COLO829 (cell line): ENCODE measurements at regions not wholly inside any gene's neighbourhood (a gene's known extent, or its start where the extent isn't known, plus 50 kb on each side); places are given as distances from the start of the nearest gene placed in this dataset.
"Not testable (repeated sequence)": the region's sequence is repeated elsewhere in the genome, so short reads cannot be mapped to it uniquely, and the experiment has no call there.

ENCODE experiments used
- DNase-seq: peaks from one replicate; pipeline ENCODE4 v3.0.0; 2012; ENCODE audit warnings: low spot score

DNA sequence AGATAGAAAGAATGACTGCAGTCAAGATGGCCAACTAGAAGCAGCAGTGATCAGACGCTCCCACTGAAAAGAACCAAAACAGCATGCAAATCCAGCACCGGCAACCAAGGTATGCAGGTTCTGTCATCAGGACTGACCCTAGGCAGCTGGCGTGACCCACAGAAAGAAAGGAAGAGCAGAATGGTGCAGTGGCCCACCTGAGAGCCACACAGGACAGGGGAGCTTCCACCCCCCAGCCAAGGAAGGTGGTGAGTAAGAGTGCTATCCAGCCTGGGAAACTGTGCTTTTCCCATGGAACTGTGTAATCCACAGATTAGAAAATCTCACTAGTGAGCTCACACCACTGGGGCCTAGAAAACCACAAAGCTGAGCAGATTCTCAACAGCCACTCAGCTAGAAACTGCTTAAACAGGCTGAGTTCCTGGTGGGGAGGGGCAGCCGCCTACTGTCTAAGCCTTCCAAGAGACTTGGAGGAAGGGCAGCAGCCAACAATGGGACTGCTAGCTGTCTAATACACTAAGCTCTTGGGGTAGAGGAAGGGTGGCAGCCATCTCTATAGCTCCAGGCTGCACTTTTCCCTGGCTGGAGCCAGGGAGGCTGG is 127.9 kb downstream of the EVA1A start:
- DNase-seq, result no peak

DNA sequence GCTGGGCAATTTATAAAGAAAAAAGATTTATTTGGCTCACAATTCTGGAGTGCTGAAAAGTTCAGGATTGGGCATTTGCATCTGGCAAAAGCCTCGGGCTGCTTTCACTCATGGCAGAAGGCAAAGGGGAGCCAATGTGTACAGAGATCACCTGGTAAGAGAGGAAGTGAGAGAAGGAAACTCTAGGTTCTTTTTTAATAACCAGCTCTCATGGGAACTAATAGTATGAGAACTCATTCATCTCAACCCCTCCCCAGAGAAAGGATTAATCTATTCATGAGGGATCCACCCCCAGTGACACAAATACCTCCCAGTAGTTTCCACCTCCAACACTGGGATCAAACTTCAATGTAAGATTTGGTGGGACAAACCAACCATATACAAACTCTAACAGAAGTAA is 129.0 kb downstream of the EVA1A start:
- DNase-seq, result peak; percentile 4

DNA sequence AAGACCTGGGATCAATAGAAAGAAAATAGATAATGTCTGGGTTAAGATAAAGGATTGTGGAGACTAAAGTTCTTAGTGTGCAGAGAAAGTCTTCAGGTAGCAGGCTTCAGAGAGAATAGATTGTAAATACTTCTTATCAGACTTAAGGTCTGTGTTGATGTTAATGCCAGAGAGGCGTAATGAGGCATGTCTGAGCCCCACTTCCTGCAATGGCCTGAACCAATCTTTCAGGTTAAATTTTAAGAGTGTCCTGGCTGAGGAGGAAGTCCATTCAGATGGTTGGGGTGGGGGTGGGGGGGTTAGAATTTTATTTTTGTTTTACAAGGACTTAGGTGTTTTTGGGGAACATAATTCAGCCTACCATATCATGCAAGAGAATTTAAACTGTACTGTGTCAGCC is 129.5 kb downstream of the EVA1A start:
- DNase-seq, result no peak

DNA sequence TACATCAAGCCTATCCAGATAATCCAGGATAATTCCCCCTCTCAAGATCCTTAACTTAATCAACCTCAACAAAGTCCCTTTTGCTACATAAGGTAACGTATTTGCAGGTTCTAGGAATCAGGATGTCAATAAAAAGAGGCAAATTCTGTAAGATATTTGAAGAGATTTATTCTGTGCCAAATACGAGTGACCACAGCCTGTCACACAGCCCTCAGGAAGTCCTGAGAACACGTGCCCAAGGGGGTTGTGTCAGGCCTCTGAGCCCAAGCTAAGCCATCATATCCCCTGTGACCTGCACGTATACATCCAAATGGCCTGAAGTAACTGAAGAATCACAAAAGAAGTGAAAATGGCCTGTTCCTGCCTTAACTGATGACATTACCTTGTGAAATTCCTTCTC is 130.3 kb downstream of the EVA1A start:
- not testable (repeated sequence) for DNase-seq

DNA sequence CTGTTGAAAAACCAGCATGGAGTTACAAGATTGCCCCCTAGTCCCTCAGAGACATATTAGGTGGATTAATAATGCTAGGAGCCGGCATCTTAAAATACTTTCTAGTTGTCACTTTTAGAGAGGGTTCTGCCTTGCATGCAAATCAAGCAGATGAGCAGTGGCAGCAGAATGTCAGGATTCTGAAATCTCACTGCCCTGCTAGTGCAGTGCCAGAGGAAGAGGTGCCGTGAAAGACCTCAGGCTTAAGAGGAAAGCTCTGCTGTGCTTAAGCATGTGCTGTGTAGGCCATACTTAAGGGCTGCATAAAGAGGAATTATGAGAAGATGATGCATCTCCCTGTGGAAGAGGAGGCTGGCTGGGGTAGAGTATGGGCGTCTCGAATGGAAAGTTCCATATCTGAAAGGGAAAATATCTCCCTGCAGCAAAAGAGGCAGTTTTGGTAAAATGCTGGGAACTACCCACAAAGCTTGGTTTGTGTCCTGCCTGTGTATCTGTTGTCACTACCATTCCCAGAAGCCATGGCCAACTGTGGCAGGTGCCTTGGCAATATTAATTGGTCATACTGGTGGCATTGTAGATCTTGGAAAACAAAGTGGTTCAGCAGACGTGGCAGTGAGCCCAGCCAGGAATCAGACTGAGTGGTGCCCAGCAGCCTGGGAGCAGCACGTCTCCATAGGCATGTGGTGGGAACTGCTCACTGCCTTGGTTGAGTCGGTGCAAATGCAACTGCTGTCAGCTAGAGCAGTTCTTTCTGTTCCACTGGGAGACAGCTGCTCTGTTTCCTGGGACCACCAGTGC is 131.9 kb downstream of the EVA1A start:
- DNase-seq, result no peak

DNA sequence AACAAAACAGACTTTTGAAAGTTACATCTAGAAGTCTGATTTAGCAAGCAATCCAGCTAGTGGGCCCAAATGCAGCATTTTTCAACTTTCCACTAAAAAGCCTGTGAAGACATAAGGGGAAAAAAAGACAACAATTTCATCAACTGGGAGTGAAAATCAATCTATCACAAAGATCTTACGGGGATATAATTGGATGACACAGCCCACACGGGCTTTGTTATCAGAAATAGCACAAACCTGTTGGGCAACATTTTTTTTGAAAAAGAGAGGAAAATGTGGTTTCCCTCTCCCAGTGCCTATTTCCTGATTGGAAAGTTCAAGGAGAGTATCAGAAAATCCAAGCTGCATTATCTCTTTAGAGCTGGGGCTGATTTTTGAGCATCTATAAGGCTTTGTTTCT is 132.7 kb downstream of the EVA1A start:
- DNase-seq, result no peak

DNA sequence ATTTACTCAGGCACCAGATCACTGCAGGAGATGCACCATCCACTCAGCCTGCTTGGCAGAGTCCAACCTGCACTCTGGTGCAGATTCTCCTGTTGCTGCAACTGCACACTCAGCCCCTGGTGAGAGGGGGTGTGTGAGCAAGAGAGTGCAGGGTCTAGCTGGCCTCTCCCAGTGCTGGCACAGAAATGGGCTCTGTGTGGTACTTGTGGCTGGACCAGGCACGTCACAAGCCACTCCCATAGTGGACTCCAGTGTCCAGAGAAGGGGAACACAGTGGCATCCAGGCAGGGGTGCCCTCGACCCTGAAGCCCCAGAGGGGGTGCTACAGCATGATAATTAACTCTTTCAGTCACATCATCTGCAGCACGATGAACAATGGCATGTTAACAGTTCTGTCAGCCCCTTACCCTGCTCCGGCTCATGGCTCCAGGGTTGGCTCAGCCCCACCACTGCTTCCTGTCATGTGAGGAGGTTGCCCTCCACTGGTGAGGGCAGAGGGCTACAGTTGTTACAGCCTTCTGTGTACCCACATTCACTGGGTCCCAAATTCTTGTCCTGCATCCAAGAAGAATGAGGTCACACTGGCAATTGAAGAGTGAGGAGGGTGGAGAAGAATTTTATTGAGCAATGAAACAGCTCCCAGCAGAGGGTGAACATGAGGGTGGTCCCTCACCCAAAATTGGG is 135.7 kb downstream of the EVA1A start:
- DNase-seq, result no peak

DNA sequence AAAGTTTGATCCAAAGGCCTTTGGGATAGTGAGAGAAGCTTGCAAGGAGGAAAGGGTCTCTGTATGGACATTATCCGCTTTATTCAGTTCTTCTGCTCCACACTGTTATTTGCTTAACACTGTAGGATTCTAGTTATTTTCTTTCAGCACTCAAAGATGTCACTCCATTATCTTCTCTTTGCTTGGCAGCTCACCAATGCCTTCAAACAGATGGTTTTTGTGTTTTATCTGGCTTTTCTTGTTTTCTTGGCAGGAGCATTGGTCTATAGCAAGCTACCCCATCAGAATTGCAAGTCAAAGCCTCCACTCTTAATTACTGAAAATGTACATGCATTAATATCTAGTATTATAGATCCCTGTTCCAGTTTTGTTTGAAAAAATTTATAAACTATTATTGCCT is 138.8 kb downstream of the EVA1A start:
- DNase-seq, result no peak

DNA sequence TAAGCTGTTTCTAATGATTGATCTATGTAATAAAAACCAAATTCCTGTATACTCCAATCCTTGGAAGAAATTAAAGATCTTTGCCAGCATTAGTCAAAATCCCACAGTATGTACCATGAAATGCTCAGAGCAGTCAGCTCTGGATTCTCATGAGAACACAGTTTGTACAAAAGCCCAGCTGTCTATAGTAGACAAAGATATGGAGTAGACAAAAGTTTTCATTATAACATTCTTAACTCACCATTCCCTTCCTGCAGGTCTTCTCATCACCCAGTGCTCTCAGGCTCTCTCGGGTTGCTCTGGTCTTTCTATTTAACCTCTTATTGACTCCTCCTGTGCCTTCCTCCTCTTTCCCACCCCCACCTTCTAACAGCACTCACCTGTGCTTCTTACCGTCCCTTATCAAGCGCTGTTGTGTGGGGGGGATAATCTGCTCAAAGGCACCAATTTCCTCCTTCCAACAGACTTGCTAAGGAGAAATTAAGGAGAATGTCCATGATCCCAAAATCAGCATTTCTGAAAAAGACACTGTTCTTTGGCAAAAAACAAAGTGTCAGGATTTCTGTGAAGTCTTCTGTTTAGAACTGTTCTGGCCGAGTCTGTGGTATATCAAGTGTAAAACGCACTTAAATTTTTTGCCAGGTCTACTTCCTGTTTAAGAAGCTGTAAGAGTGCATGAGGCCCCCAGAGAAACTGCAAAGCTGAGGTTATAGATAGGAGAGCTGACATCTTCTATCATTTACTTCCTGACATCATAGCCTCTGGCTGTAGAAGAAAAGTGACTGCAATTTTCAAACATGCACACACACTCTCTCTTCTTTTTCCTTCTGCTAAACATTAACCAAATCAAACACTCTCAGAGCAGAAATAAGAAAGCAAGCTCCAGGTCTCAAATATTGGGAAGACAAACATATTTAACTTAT is 144.1 kb downstream of the EVA1A start:
- no peak for DNase-seq

DNA sequence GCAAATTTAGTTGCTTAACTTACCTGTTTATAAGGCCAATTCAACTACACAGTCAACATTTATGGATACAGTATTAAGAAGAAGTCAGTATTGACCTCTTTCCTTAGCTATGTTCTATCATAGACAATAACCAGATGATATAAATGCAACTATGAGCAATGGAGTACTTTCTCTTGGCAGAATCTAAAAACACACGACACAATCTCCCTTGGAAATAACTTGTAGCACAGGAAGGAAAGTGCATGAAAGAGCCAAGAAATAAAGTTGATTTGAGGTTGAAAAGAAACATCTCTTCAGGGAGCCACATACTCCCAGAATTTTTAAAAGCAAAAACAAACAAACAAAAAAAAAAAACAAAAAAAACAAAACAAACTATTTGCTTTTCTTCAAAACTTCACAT is 145.0 kb downstream of the EVA1A start:
- no peak for DNase-seq

DNA sequence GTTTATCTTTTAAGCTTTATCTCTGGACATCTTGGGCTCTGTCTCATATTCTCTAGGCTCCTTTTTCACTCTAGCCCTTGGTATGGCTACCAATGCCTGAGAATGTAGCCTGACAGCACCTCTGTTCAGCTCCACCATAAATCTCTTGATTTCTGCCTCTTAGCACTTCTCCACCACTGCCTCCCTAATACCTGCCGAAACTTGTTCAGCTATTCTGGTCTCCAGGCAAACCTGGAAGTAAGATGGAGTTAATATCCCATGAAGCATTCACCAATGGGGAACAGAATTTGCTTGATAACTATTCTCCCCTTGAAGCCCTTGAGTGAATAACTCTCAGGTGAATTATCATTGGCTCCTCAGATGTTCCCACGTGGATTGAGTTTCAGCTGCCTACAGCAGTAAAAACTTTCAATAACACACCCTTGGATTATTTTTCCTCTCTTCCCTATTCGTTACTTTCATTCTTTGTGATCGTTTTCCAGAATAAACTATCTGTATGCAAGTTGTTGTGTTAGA is 145.6 kb downstream of the EVA1A start:
- no peak for DNase-seq

DNA sequence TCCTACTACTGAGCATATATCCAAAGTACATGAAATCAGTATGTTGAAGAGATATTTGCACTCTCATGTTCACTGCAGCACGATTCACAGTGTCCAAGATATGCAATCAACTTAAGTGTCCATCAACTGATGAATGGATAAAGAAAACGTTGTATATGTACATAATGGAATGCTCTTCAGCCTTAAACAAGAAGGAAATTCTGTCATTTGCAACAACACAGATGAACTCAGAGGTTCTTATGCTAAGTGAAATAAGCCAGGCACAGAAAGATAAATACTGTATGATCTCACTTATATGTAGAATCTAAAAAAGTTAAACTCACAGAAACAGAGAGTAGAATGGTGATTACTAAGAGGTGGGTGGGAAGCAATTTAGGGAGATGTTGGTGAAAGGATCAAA is 149.2 kb downstream of the EVA1A start:
- DNase-seq, result no peak

DNA sequence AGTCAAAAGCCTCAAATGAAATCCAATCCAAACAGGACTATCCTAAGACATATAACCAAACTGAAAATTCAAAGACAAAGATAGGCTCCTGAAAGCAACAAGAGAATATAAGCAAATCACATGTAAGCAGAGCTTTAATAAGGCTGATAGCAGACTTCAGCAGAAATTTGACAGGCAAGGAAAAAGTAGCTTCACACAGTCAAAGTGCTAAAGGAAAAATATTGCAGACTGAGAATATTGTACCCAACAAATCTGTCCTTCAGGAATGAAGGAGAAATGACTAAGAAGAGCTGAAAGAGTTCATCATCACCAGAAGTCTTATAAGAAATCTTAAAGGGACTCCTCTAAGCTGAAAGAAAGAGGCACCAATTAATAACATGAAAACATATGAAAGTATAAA is 150.0 kb downstream of the EVA1A start:
- DNase-seq, result no peak

DNA sequence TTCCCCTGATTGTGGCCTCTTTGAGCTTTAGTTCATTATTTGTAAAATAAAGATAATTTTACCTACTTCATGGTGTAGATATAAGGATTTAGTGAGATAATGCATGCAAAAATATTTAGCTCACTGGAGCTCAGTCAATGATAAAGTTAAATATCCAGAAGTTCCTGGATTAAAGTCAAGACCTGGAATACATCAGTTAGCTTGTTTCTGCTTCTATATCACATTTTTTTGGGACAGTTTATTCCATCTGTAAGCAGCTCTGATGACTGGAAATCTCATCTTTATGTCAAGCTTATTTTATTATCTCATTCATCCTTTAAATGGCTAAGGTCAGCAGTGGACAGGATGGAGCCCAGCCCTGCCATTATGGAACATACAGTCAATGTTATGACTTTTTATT is 152.0 kb downstream of the EVA1A start:
- no peak for DNase-seq

DNA sequence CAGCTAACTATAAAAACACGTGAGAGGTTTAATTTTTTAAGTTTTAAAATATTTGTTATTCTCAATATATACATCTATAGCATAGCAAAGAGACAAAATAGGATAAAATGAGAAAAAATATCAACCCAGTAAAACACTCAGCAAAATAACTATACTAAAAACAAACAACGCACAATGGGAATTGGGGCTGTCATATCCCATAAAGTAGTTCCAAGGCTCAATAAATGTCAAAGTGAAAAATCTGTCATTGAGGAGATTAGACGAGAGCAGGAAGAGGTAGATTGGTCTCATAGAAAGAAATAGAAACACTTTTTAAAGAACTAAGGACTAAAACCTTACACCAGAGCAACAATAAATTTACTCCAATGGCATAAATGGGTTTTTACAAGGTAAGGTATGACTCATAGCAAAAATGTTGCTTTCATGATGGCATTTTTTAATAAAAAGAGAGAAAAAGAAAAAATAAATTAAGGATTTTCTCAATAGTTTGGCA is 153.7 kb downstream of the EVA1A start:
- DNase-seq, result no peak

DNA sequence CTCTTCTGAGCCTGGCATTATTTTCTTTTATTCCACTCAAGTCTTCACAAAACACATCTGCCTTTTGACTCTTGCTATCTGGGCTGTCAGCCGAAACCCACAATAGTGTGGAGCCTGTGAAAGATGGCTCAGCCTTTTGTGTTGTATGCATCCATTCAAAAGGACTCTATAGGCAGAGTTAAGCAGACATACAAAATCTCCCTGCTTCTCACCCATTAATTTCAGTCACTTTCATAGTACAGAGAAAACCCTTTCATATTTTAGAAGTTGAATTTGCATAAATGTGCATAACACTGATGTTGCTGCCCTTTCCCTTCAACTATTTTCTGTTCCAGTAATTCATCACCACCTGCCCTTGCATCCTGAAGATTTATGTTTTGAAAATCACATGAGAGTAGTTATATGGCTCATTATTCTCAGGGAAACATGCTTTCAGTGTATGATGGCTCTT is 154.6 kb downstream of the EVA1A start:
- DNase-seq, result no peak

DNA sequence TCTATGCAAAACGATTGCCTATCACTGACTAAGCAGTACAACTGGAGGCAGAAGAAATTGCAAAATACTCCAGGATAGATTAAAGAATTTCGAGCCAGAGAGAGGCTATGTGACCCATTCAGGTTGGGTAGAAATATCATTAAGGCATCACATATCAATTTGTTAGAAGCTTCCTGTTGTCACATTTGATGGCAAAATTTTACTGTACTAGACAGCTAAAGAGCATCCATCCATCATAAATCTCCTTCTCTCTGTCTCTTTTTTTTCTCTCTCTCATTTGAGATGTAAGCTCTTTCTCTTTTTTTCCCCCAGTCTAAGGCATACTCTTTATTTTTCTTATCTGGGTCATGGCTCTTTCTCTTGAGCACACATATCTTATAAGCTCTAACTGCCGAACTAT is 155.7 kb downstream of the EVA1A start:
- DNase-seq, result no peak

DNA sequence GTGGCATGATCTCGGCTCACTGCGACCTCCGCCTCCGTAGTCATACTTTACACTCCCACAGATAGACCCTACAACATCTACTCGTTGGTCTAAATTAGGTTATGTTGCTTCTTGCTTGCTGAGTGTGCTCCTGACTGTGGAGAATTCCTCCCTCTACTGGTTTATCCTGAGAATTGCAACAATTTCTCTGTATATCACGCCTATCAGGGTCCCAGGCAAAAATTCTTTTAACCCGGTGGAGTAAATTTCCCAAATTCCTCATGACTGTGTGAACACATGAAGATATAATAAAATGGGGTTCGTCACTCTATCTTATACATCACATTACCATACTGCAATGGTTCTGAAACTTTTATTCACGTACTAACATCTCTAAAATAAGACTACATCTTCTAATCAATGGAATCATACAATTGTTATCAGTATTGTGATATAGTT is 156.7 kb downstream of the EVA1A start:
- peak; percentile 38 for DNase-seq

DNA sequence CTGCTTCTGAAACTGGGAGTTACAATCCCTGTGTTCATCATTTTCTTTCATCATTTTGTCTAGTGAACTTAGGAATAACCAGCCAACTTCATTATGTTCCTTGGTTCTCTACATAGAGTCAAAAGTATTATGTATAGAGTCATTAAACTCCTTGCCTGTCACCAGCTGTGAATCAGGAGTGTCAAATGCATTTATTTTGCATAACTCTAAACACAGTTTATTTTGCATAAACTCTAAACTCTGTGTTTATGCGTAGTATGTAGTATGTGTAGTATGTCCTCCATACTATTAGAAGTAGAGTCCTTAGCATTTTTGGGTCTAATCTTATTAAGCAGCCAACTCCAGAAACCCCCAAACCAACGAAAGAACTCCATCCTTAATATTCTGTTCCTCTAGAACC is 164.4 kb downstream of the EVA1A start:
- DNase-seq, result no peak

DNA sequence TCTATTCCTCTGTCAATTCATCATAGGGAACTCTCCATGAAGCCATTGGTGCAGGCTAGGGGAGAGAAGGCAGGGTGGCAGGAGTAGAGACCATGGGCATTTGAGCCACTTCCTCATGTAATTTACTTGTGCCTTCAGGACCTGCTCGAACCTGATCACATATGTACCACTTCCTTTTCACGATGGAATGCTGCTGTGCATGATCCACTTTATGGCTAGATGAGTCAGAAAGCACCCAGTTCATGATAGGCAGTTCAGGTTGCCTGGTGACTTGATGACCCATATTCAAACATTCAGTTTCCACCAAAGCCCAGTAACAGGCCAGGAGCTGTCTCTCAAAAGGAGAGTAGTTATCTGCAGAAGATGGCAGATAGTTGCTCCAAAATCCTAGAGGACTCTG is 166.0 kb downstream of the EVA1A start:
- DNase-seq, result not testable (repeated sequence)

DNA sequence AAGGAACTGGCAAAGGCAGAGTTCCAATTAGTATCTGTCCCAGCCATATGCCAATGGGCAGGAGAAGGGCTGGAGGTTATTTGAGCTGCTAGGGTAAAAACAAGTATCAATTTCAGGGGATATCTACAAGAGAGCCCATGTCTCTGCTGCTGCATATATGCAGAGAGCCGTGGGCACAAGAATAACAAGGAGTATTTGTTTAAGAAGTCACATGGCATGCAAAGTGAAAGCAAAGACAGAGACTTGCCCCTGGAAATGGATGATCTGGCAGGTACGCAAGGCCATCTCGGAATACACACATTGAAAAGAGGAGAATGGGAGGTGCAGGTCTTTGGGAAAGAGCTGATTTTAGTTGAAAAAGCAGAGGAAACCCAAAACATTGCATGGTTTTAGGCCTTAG is 170.6 kb downstream of the EVA1A start:
- DNase-seq, result no peak

DNA sequence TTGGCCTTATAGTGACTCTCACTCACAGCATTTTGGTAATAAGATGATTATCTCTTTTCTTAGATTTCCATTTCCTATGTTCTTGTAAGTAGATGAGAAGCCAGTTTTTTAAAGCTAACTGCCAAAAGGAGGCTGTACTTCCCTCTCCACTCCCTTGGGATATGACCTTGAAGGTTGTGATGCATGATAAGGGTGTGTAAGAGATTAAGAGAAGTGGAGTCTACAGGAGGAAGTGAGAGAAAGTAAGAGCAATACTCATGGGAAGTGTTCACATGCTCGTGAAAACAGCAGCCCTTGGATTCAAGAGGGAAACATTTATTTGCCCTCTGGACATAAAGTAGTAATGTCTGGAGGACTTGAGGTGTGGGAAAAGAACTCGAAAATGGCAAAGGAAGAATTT is 171.5 kb downstream of the EVA1A start:
- DNase-seq, result no peak
